GM12891 (cell line): ENCODE measurements at regions not wholly inside any gene's neighbourhood (a gene's known extent, or its start where the extent isn't known, plus 50 kb on each side); places are given as distances from the start of the nearest gene placed in this dataset.

Experiments
- PAX5 ChIP-seq: IDR thresholded peaks from 2 replicates; pipeline ENCODE4 v1.6.1; 2011; ENCODE audit warnings: low read length, moderate library complexity, mild to moderate bottlenecking; ENCODE audit not compliant: insufficient read depth, severe bottlenecking
- POLR2A ChIP-seq: IDR thresholded peaks from 2 replicates; pipeline ENCODE4 v1.6.1; 2011; ENCODE audit warnings: low read depth, low read length, control low read depth
- POLR2AphosphoS5 ChIP-seq: IDR thresholded peaks from 2 replicates; pipeline ENCODE4 v1.6.1; 2011; ENCODE audit warnings: low read depth, low read length, control low read depth
- POU2F2 ChIP-seq: IDR thresholded peaks from 2 replicates; pipeline ENCODE4 v1.6.1; 2011; ENCODE audit warnings: low read depth, mild to moderate bottlenecking, control low read depth, low read length, moderate library complexity
- SPI1 ChIP-seq: IDR thresholded peaks from 2 replicates; pipeline ENCODE4 v1.6.1; 2011; ENCODE audit warnings: low read depth, low read length, control low read depth
- TAF1 ChIP-seq: IDR thresholded peaks from 2 replicates; pipeline ENCODE4 v1.6.1; 2011; ENCODE audit warnings: low read depth, low read length, control low read depth

DNA sequence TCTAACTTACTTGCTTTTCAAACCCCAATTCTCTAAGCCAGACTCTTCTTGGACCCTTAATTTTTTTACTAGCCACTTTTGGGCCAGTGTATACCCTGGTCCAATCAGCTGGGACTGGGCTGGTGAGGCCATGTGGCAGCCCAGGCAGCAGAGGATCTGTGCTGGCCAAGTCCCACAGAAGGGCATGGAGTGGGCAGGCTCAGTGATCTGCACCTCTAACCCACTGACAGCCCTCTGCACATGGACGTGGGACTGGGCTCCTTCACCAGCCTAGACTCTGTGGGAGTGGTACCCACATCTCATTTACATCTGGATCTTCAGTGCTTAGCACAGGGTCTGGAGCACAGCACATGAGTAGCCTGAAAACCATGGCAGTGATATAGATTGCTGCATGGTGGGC is 56.1 kb upstream of the PRR23C start:
- TF ChIP-seq PAX5 (no peak), POLR2A (no peak), POU2F2 (no peak), TAF1 (no peak), SPI1 (no peak), POLR2AphosphoS5 (no peak)
